Lower lobe of right lung (tissue), 2 donors: ENCODE measurements at regions not wholly inside any gene's neighbourhood (a gene's known extent, or its start where the extent isn't known, plus 50 kb on each side); places are given as distances from the start of the nearest gene placed in this dataset.

Experiments used
- ATAC-seq, 2 donors: fragments of 200-7000 bp; cut with Tn5 transposase; one replicate each; pipeline ENCODE4 v1.9.1; 2020 to 2022; ENCODE audit warnings: mild to moderate bottlenecking in 2 of 2, moderate library complexity in 2 of 2
- DNase-seq: peaks from one replicate; pipeline ENCODE4 v3.0.0-alpha.2; 2020
- H3K27ac ChIP-seq: fragments of 200-600 bp; one replicate; pipeline ENCODE4 v1.8.0; 2022
- H3K27me3 ChIP-seq: fragments of 200-600 bp; one replicate; pipeline ENCODE4 v1.8.0; 2022; ENCODE audit warnings: low read depth
- H3K36me3 ChIP-seq: fragments of 200-600 bp; one replicate; pipeline ENCODE4 v1.8.0; 2022; ENCODE audit warnings: mild to moderate bottlenecking
- H3K4me1 ChIP-seq: fragments of 200-600 bp; one replicate; pipeline ENCODE4 v1.8.0; 2022
- H3K4me3 ChIP-seq: fragments of 200-600 bp; one replicate; pipeline ENCODE4 v1.8.0; 2022; ENCODE audit warnings: mild to moderate bottlenecking
- H3K9me3 ChIP-seq: fragments of 200-600 bp; one replicate; pipeline ENCODE4 v1.8.0; 2022
- CTCF ChIP-seq: fragments of 200-600 bp; IDR thresholded peaks from one replicate; pipeline ENCODE4 v1.8.0; 2022; ENCODE audit warnings: antibody characterized with exemption, mild to moderate bottlenecking
- intact Hi-C: fragments of 100-400 bp; cut with DNase I; formaldehyde crosslinking; loops from one replicate; pipeline ENCODE4 v1.11.0; 2022
- donor health status: DM: no; HTN: yes; CAD: no; lungs with severe emphysema.

GRCh38 chr10:61325223-61325960, 127.8 kb downstream of the TMEM26 start:
- no peaks in the 10 kb centered on the region for H3K27me3 ChIP-seq
- intact Hi-C loops, result no loop called here
- H3K4me3 ChIP-seq, result no peak overlapping the region
- peaks cover 4% of the 10 kb centered on the region for H3K9me3 ChIP-seq
- no peak overlapping the region for H3K27ac ChIP-seq
- ATAC-seq (no peak), DNase-seq (no peak)
- no peak for TF ChIP-seq CTCF
- no peaks in the 10 kb centered on the region for H3K36me3 ChIP-seq
- H3K4me1 ChIP-seq, result no peaks in the 10 kb centered on the region

DNA sequence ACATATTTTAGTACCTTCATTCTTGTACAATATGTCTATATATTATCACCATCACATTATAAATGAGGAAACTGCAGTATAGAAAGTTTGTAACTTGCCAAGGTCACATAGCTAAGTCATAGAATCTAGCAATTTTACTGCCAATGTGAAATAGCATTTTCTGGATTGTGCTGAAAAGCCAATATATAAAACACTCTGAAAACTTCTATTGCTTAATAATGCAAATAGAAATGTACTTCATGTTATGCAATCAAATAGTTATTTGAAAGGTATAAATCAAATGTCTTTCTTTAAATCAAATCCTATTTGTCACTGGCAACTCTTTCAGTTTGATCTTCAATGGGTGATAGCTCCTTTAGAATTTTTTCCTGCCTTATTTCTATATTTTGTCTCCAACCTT, 129.5 kb downstream of the TMEM26 start:
- no peaks in the 10 kb centered on the region for H3K36me3 ChIP-seq
- no peaks in the 10 kb centered on the region for H3K4me1 ChIP-seq
- intact Hi-C loops, result no loop called here
- H3K27me3 ChIP-seq, result no peaks in the 10 kb centered on the region
- no peak overlapping the region for H3K27ac ChIP-seq
- H3K4me3 ChIP-seq, result no peak overlapping the region
- no peaks in the 10 kb centered on the region for H3K9me3 ChIP-seq
- ATAC-seq (no peak), DNase-seq (no peak)
- TF ChIP-seq CTCF, result no peak

- DNase-seq, result no peak
- Histone ChIP-seq H3K27ac (no peak overlapping the region), H3K4me3 (no peak overlapping the region), H3K9me3 (no peaks in the 10 kb centered on the region), H3K4me1 (no peaks in the 10 kb centered on the region), H3K27me3 (no peaks in the 10 kb centered on the region), H3K36me3 (no peaks in the 10 kb centered on the region)
- ATAC-seq, result no peak
- no peak for TF ChIP-seq CTCF
- intact Hi-C loops, result no loop called here
Observed at GRCh38 chr10:61321041-61321857, 131.9 kb downstream of the TMEM26 start.

DNA sequence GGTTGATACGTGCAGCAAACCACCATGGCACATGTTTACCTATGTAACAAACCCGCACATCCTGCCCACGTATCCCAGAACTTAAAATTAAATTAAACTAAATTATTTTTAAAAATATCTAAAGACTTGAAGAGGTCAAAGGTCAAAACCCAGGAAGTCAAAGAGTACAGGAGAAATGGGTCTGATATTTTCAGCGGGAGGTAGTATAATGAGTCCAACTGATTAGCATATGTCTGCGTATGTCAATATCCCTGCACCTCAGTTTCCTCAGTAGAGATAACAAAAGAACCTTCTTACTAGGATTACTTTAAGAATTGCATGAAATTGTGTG, 133.0 kb downstream of the TMEM26 start:
- no peaks in the 10 kb centered on the region for H3K9me3 ChIP-seq
- intact Hi-C loops, result no loop called here
- no peak for ATAC-seq

More for the DNA sequence above, 133.0 kb downstream of the TMEM26 start:
- H3K27ac ChIP-seq, result no peak overlapping the region
- DNase-seq, result no peak
- no peaks in the 10 kb centered on the region for H3K4me1 ChIP-seq
- H3K27me3 ChIP-seq, result no peaks in the 10 kb centered on the region
- no peaks in the 10 kb centered on the region for H3K36me3 ChIP-seq
- no peak for TF ChIP-seq CTCF
- no peak overlapping the region for H3K4me3 ChIP-seq
